Coronary artery (tissue), 2 donors: ENCODE measurements at regions not wholly inside any gene's neighbourhood (a gene's known extent, or its start where the extent isn't known, plus 50 kb on each side); places are given as distances from the start of the nearest gene placed in this dataset.

ENCODE experiments used
- DNase-seq: peaks from one replicate; pipeline ENCODE4 v3.0.0-alpha.2; 2017; ENCODE audit warnings: low spot score
- H3K27ac ChIP-seq, 2 donors: fragments of 200-600 bp; sonication (generic); one replicate each; pipeline ENCODE4 v1.5.1; 2016 to 2019
- H3K4me3 ChIP-seq: fragments of 200-600 bp; sonication (generic); 2 replicates; pipeline ENCODE4 v1.5.1; 2016; ENCODE audit warnings: mild to moderate bottlenecking, moderate library complexity
- TF ChIP-seq, protein P1 (sequence below): fragments of 200-600 bp; sonication (generic); IDR thresholded peaks from one replicate; pipeline ENCODE4 v1.5.1; 2019; ENCODE audit warnings: antibody characterized with exemption

DNA sequence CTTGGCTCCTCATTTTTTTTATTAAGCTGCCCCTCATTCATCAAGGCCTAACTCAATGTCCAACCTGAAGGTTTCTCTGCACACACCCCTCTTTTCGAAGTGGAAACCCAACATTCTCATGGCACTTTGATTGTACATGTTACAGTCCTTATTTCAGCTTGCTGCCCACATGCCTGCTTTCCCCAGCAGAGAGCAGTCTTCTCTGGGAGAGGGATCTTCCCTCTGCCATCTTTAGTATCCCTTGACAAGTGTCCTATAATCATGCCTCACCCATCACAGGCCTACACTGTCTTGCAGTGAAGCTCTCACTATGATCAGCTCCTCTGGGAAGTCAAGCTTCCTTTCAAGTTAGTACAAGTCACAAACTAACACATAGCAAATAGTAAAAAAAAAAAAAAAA lies 175.1 kb downstream of the ACER2 start:
- TF ChIP-seq, protein P1, sequence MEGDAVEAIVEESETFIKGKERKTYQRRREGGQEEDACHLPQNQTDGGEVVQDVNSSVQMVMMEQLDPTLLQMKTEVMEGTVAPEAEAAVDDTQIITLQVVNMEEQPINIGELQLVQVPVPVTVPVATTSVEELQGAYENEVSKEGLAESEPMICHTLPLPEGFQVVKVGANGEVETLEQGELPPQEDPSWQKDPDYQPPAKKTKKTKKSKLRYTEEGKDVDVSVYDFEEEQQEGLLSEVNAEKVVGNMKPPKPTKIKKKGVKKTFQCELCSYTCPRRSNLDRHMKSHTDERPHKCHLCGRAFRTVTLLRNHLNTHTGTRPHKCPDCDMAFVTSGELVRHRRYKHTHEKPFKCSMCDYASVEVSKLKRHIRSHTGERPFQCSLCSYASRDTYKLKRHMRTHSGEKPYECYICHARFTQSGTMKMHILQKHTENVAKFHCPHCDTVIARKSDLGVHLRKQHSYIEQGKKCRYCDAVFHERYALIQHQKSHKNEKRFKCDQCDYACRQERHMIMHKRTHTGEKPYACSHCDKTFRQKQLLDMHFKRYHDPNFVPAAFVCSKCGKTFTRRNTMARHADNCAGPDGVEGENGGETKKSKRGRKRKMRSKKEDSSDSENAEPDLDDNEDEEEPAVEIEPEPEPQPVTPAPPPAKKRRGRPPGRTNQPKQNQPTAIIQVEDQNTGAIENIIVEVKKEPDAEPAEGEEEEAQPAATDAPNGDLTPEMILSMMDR, result no peak
- H3K27ac ChIP-seq, result no peak overlapping the region
- no peak for DNase-seq
- H3K4me3 ChIP-seq, result no peak overlapping the region

DNA sequence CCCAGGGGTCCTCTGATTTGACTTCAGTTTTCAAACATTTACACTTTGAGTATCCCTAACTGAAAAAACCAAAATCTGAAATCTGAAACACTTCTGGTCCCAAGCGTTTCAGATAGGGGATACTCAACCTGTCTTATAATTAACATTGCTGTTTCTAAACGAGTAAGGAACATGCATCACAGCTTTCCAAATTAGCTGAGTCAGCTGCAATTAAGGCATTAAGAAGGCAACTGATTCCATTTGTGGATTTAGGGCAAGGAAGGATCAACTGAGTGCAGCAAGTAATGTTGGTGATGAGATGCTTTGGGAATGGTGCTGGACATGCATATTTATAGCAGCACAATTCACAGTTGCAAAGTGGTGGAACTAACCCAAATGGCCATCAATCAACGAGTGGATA lies 168.6 kb downstream of the ACER2 start:
- no peak for DNase-seq
- no peak overlapping the region for H3K27ac ChIP-seq
- H3K4me3 ChIP-seq, result no peak overlapping the region
- TF ChIP-seq, protein P1, result no peak

DNA sequence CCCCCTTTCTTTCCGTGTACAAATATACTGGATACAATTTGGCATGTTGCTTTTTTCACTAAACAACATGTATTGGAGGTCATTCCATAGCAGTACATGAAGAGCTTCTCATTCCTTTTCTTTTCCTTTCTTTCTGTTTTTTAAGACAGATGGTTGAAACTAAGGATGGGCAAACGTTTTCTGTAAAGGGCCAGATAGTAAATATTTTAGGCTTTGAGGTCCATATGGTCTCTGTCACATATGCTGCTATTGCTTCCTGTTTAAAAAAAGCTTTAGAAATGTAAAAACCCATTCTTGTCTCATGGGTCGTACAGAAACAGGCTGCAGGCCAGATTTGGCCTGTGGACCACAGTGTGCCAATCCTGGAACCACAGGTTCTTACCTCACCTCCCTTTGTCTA lies 160.1 kb downstream of the ACER2 start:
- no peak for DNase-seq
- TF ChIP-seq, protein P1, result no peak
- Histone ChIP-seq H3K4me3 (no peak overlapping the region), H3K27ac (no peak overlapping the region)

DNA sequence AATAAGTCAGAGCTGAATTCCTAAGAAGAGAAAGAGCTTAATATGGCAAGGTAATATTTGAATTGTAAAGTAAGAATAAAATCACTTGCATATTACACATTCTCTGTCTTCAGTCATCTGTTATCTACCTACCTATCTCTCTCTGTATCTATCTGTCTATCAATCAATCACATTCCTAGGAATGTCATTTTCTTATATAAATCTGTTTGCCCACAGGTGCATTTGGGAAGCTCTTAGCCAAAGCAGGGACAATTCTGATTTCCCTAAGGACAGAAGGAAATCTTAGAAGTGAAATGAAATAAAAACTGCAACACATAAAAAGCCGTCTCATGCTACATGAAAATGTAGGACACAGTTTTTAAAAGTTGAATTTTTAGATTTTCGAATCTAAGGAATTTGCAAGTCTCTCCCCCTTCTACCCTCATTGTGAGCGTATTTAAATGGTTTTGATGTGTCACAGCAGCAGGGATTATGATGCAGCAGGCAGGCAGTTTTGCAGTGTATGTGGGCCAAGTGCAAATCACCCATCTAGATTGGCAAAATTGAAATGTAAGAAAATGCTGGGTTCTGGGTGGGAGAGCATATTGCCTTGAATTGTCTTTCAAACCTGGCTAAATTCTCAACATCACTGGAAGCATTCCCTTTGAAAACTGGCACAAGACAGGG lies 155.7 kb downstream of the ACER2 start:
- DNase-seq, result no peak
- Histone ChIP-seq H3K4me3 (no peak overlapping the region), H3K27ac (no peak overlapping the region)
- TF ChIP-seq, protein P1, result no peak

DNA sequence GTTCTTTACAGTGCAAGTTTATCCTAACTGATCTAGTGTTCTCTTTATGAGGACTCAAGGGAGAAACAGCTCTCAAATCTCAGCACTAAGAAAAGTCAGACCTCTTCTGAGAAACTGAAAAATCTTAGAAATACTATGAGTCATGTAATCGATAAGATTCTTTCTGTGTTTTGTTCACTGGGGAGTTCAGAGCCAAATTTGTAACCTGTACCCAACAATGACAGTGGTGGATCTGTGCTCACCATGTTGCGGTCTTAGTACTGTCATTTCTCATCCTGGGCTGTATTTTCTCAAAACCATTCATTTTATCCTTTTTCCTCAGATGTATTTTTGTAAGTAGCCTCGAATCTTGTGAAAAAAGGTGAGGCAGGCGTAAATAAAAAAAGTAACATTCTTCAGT lies 146.4 kb downstream of the ACER2 start:
- Histone ChIP-seq H3K4me3 (no peak overlapping the region), H3K27ac (no peak overlapping the region)
- TF ChIP-seq, protein P1, result no peak
- DNase-seq, result no peak

DNA sequence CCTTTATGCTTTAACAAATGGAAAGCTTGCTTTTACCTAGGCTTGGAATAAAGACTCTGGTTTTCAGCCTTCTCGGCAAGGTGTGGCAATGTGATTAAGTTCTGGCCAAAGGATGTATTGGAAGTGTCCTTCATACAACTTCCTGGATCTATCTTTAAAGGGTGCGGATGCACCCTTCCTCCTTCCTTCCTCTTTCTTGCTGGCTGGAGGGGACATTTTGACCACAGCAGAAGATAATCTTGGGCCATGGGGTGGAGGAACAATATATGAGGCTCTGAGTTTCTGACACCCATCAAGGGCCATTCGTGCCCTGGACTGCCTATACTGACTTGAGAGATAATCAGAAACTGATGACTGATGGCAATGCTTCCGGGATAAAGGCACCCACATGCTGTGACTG lies 145.7 kb downstream of the ACER2 start:
- no peak overlapping the region for H3K4me3 ChIP-seq
- TF ChIP-seq, protein P1, result no peak
- no peak for DNase-seq
- H3K27ac ChIP-seq, result no peak overlapping the region

DNA sequence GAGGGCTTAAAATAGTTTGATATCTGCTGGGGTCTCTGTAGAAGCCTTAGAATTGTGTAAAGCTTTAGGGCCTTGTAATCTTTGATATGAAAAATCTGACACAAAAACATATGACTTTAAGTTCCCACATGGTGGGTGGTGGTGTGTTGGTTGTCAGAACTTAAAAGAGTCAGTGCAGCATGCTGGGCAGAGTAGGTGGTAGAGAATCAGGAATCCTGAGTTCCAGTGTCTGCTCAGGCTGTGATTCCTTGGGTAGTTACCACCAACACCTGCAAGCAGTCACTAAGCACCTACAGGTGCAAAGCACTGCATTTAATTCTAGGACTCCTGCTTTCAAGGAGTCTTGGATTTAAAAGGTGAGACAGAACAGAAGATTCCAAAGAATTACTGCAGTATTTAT lies 144.6 kb downstream of the ACER2 start:
- no peak overlapping the region for H3K27ac ChIP-seq
- DNase-seq, result no peak
- no peak overlapping the region for H3K4me3 ChIP-seq
- TF ChIP-seq, protein P1, result no peak
